GM21381 (cell line): ENCODE measurements at regions not wholly inside any gene's neighbourhood (a gene's known extent, or its start where the extent isn't known, plus 50 kb on each side); places are given as distances from the start of the nearest gene placed in this dataset.

Experiments used
- ATAC-seq: cut with Tn5 transposase; IDR thresholded peaks from one replicate; pipeline ENCODE4 v1.9.1; 2021; ENCODE audit warnings: mild to moderate bottlenecking, moderate library complexity; ENCODE audit not compliant: unreplicated experiment

GRCh38 chr7:142418326-142418725 lies 160.5 kb upstream of the PRSS58 start:
- no peak for ATAC-seq

GRCh38 chr7:142414915-142415314 lies 157.1 kb upstream of the PRSS58 start:
- ATAC-seq, result no peak

GRCh38 chr7:142414135-142414534 lies 156.3 kb upstream of the PRSS58 start:
- peak; percentile 87 for ATAC-seq

- ATAC-seq, result no peak
Measured at GRCh38 chr7:142413280-142414000, 155.6 kb upstream of the PRSS58 start.

- ATAC-seq, result peak; percentile 73
Measured at GRCh38 chr7:142412551-142413193, 154.8 kb upstream of the PRSS58 start.

- no peak for ATAC-seq
Measured at GRCh38 chr7:142409471-142409870, 151.6 kb upstream of the PRSS58 start.

GRCh38 chr7:142408794-142409193 lies 150.9 kb upstream of the PRSS58 start:
- ATAC-seq, result no peak

- ATAC-seq, result no peak
Measured at GRCh38 chr7:142407939-142408570, 150.2 kb upstream of the PRSS58 start.

- no peak for ATAC-seq
Measured at GRCh38 chr7:142405122-142405765, 147.4 kb upstream of the PRSS58 start.

GRCh38 chr7:142401951-142402350 lies 144.1 kb upstream of the PRSS58 start:
- ATAC-seq, result no peak

GRCh38 chr7:142400042-142400533 lies 142.2 kb upstream of the PRSS58 start:
- ATAC-seq, result no peak

GRCh38 chr7:142391191-142391992 lies 133.5 kb upstream of the PRSS58 start:
- ATAC-seq, result no peak

GRCh38 chr7:142389544-142389943 lies 131.7 kb upstream of the PRSS58 start:
- no peak for ATAC-seq

GRCh38 chr7:142385491-142386340 lies 127.9 kb upstream of the PRSS58 start:
- ATAC-seq, result peak; percentile 66

- no peak for ATAC-seq
Measured at GRCh38 chr7:142384493-142384922, 126.7 kb upstream of the PRSS58 start.

GRCh38 chr7:142383841-142384492 lies 126.1 kb upstream of the PRSS58 start:
- ATAC-seq, result no peak

- no peak for ATAC-seq
Measured at GRCh38 chr7:142381727-142382390, 124.0 kb upstream of the PRSS58 start.

GRCh38 chr7:142380069-142380468 lies 122.2 kb upstream of the PRSS58 start:
- ATAC-seq, result no peak
